ENCODE measurements at regions not wholly inside any gene's neighbourhood (a gene's known extent, or its start where the extent isn't known, plus 50 kb on each side); places are given as distances from the start of the nearest gene placed in this dataset.
"Not testable (repeated sequence)": the region's sequence is repeated elsewhere in the genome, so short reads cannot be mapped to it uniquely, and the experiment has no call there.

DNA sequence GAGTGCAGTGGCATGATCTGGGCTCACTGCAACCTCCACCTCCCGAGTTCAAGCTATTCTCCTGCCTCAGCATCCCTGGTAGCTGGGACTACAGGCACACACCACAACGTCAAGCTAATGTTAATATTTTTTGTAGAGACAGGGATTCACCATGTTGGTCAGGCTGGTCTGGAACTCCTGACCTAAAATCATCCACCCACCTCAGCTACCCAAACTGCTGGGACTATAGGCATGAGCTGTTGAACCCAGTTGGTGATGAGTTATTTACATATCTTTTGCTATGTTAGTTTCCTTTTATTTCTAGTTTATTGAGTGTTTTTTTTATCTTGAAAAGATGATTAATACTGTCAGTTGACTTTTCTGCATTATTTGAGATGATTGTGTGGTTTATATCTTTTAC is 53.3 kb upstream of the GPR39 start:
- not testable (repeated sequence) for H4K20me1 ChIP-seq (ENCODE audit: insufficient read depth); H3K27ac ChIP-seq; H3K4me1 ChIP-seq (ENCODE audit: low read depth, poor library complexity, severe bottlenecking); H3K4me3 ChIP-seq (IDR thresholded peaks at IDR 0.05; ENCODE audit: insufficient read depth, low read depth, low read length); H3K79me2 ChIP-seq (ENCODE audit: insufficient read depth, low read depth); H3K4me2 ChIP-seq; H2AFZ ChIP-seq (ENCODE audit: low read depth); H3K9ac ChIP-seq; H3K36me3 ChIP-seq (ENCODE audit: insufficient read depth); H3K27me3 ChIP-seq (ENCODE audit: insufficient read depth, low read depth)

DNA sequence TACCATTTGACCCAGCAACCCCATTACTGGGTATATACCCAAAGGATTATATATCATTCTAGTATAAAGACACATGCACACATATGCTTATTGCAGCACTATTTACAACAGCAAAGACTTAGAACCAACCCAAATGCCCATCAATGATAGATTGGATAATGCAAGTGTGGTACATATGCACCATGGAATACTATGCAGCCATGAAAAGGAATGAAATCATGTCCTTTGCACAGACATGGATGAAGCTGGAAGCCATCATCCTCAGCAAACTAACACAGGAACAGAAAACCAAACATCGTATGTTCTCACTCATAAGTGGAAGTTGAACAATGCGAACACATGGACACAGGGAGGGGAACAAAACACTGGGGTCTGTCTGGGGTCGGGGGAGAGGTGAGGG is 50.6 kb upstream of the GPR39 start:
- not testable (repeated sequence) for H3K27ac ChIP-seq; H3K9ac ChIP-seq; H4K20me1 ChIP-seq (ENCODE audit: insufficient read depth); H3K4me3 ChIP-seq (IDR thresholded peaks at IDR 0.05; ENCODE audit: insufficient read depth, low read depth, low read length); H2AFZ ChIP-seq (ENCODE audit: low read depth); H3K4me1 ChIP-seq (ENCODE audit: low read depth, poor library complexity, severe bottlenecking); H3K36me3 ChIP-seq (ENCODE audit: insufficient read depth); H3K79me2 ChIP-seq (ENCODE audit: insufficient read depth, low read depth); H3K4me2 ChIP-seq; H3K27me3 ChIP-seq (ENCODE audit: insufficient read depth, low read depth)

DNA sequence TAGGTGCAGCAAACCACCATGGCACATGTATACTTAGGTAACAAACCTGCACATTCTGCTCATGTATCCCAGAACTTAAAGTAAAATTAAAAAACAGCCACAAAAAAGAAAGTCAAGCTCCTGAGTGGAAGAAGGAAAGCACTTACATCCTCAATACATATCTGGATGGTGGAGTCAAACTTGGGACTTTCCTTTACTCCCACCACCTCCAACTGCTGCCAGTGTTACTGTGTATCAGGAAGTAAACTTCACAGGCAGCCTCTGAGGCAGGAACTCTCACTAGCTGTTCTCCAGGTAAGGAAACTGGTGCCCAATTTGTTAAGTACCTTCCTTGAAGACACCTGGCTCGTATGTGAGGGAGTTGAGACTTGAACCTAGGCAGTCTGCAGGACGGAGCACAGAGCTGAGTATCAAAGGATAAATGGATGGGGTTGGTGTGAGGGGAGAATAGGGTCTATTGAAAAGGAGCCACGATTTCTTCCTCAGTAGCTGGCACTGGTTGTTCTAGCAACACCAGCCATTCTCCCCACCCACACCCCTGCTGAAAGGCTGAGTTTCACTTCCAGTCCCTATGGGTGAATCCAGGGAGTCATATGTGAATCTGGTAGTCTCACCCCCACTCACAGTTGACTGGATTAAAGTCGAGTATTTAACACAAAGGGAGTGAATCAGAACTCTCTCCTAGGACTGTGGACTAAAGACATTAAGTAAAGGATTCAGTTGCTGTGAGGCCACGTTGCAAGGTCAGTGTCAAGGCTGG is 50.0 kb upstream of the GPR39 start:
- Histone ChIP-seq H3K79me2 (ENCODE audit: insufficient read depth, low read depth) (no peaks in the 10 kb centered on the region), H3K27me3 (ENCODE audit: insufficient read depth, low read depth) (no peaks in the 10 kb centered on the region), H3K4me2 (no peak overlapping the region), H2AFZ (ENCODE audit: low read depth) (no peak overlapping the region), H3K4me3 (IDR thresholded peaks at IDR 0.05; ENCODE audit: insufficient read depth, low read depth, low read length) (no peak overlapping the region), H3K4me1 (ENCODE audit: low read depth, poor library complexity, severe bottlenecking) (no peaks in the 10 kb centered on the region), H3K36me3 (ENCODE audit: insufficient read depth) (no peaks in the 10 kb centered on the region), H3K9ac (no peak overlapping the region), H3K27ac (no peak overlapping the region), H4K20me1 (ENCODE audit: insufficient read depth) (no peaks in the 10 kb centered on the region)
- TF ChIP-seq, protein P1, sequence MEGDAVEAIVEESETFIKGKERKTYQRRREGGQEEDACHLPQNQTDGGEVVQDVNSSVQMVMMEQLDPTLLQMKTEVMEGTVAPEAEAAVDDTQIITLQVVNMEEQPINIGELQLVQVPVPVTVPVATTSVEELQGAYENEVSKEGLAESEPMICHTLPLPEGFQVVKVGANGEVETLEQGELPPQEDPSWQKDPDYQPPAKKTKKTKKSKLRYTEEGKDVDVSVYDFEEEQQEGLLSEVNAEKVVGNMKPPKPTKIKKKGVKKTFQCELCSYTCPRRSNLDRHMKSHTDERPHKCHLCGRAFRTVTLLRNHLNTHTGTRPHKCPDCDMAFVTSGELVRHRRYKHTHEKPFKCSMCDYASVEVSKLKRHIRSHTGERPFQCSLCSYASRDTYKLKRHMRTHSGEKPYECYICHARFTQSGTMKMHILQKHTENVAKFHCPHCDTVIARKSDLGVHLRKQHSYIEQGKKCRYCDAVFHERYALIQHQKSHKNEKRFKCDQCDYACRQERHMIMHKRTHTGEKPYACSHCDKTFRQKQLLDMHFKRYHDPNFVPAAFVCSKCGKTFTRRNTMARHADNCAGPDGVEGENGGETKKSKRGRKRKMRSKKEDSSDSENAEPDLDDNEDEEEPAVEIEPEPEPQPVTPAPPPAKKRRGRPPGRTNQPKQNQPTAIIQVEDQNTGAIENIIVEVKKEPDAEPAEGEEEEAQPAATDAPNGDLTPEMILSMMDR (conservative IDR thresholded peaks at IDR 0.05; ENCODE audit: low read depth, low read length), result no peak

Measured in KMS-11 (cell line).